HK-2 (cell line): ENCODE measurements at regions not wholly inside any gene's neighbourhood (a gene's known extent, or its start where the extent isn't known, plus 50 kb on each side); places are given as distances from the start of the nearest gene placed in this dataset.

Experiments used
- DNase-seq: peaks from one replicate; pipeline ENCODE4 v3.0.0-alpha.2; 2018; ENCODE audit not compliant: unreplicated experiment

- DNase-seq: no peak
Measured at GRCh38 chr2:550860-551567, 126.2 kb downstream of the TMEM18 start.

GRCh38 chr2:545711-546650, 131.2 kb downstream of the TMEM18 start:
- DNase-seq: no peak

- DNase-seq: no peak
Measured at GRCh38 chr2:545228-545627, 132.0 kb downstream of the TMEM18 start.

- no peak for DNase-seq
Measured at GRCh38 chr2:538646-539045, 138.6 kb downstream of the TMEM18 start.

- DNase-seq: no peak
Measured at GRCh38 chr2:535222-535621, 142.0 kb downstream of the TMEM18 start.

- no peak for DNase-seq
Measured at GRCh38 chr2:529852-530251, 147.4 kb downstream of the TMEM18 start.

GRCh38 chr2:529424-529823, 147.8 kb downstream of the TMEM18 start:
- no peak for DNase-seq

- DNase-seq: no peak
Measured at GRCh38 chr2:527581-527980, 149.6 kb downstream of the TMEM18 start.

GRCh38 chr2:526918-527317, 150.3 kb downstream of the TMEM18 start:
- no peak for DNase-seq

GRCh38 chr2:525611-526010, 151.6 kb downstream of the TMEM18 start:
- DNase-seq: no peak

- DNase-seq: no peak
Measured at GRCh38 chr2:525021-525420, 152.2 kb downstream of the TMEM18 start.

GRCh38 chr2:524442-524841, 152.8 kb downstream of the TMEM18 start:
- no peak for DNase-seq

- no peak for DNase-seq
Measured at GRCh38 chr2:523698-524270, 153.4 kb downstream of the TMEM18 start.

- DNase-seq: no peak
Measured at GRCh38 chr2:522776-523175, 154.4 kb downstream of the TMEM18 start.

- DNase-seq: no peak
Measured at GRCh38 chr2:521853-522530, 155.2 kb downstream of the TMEM18 start.

- no peak for DNase-seq
Measured at GRCh38 chr2:520663-521340, 156.4 kb downstream of the TMEM18 start.

GRCh38 chr2:516944-517343, 160.3 kb downstream of the TMEM18 start:
- no peak for DNase-seq

- DNase-seq: no peak
Measured at GRCh38 chr2:516131-516530, 161.1 kb downstream of the TMEM18 start.

- no peak for DNase-seq
Measured at GRCh38 chr2:515441-516127, 161.6 kb downstream of the TMEM18 start.

- no peak for DNase-seq
Measured at GRCh38 chr2:513981-514706, 163.1 kb downstream of the TMEM18 start.
